HEK293 (cell line): ENCODE measurements at regions not wholly inside any gene's neighbourhood (a gene's known extent, or its start where the extent isn't known, plus 50 kb on each side); places are given as distances from the start of the nearest gene placed in this dataset.

Source experiments
- CTCF ChIA-PET: fragments of 350-600 bp; formaldehyde crosslinking; extraction: SDS; loops from one replicate; lab custom pipeline; 2021; ENCODE audit warnings: antibody characterized with exemption; lab: Yijun Ruan, JAX
- POLR2A ChIA-PET: fragments of 300-600 bp; formaldehyde crosslinking; extraction: SDS; loops from one replicate; lab custom pipeline; 2020; ENCODE audit warnings: antibody characterized with exemption, inconsistent platforms; lab: Yijun Ruan, JAX
- H3K27ac ChIP-seq: fragments of 200-500 bp; sonication (Bioruptor generic); 2 replicates; pipeline ENCODE4 v1.5.1; 2014; ENCODE audit warnings: low read depth, low read length, control low read depth, inconsistent platforms; ENCODE audit errors: extremely low read depth
- H3K36me3 ChIP-seq, 2 experiments: fragments of 200-500 bp in 1 of 2; sonication (Bioruptor generic) in 1 of 2; 1 replicate in 1 of 2; 2 replicates in 1 of 2; pipeline ENCODE4 v1.5.1; 2014 to 2017; ENCODE audit warnings: inconsistent platforms in 2 of 2, low read length in 2 of 2; ENCODE audit not compliant: control insufficient read depth in 2 of 2, insufficient read depth in 1 of 2
- H3K4me1 ChIP-seq: fragments of 200-500 bp; sonication (Bioruptor generic); 2 replicates; pipeline ENCODE4 v1.5.1; 2014; ENCODE audit warnings: mild to moderate bottlenecking, low read length, inconsistent platforms; ENCODE audit not compliant: control insufficient read depth, insufficient read depth
- H3K4me3 ChIP-seq: 2 replicates; pipeline ENCODE4 v1.5.1; 2011; ENCODE audit warnings: low read depth, mild to moderate bottlenecking, control low read depth, low read length, moderate library complexity
- H3K9me3 ChIP-seq: fragments of 200-500 bp; sonication (Bioruptor generic); 2 replicates; pipeline ENCODE4 v1.5.1; 2014; ENCODE audit warnings: low read depth, low read length, inconsistent platforms; ENCODE audit not compliant: control insufficient read depth, insufficient read depth
- ATF2 ChIP-seq: fragments of 450-650 bp; formaldehyde crosslinking; IDR thresholded peaks from 2 replicates; pipeline ENCODE4 v1.5.1; 2016; ENCODE audit warnings: missing biosample characterization, missing genetic modification characterization, low read depth
- TSHZ1 ChIP-seq: fragments of 450-650 bp; formaldehyde crosslinking; IDR thresholded peaks from 2 replicates; pipeline ENCODE4 v1.5.1; 2016; ENCODE audit warnings: missing biosample characterization, missing genetic modification characterization, borderline replicate concordance
- ZBTB17 ChIP-seq: fragments of 450-650 bp; formaldehyde crosslinking; IDR thresholded peaks from 2 replicates; pipeline ENCODE4 v1.5.1; 2016; ENCODE audit warnings: missing biosample characterization, missing genetic modification characterization
- ZIC2 ChIP-seq: fragments of 450-650 bp; formaldehyde crosslinking; IDR thresholded peaks from 2 replicates; pipeline ENCODE4 v1.5.1; 2016; ENCODE audit warnings: missing biosample characterization, missing genetic modification characterization
- ZNF112 ChIP-seq: fragments of 450-650 bp; formaldehyde crosslinking; IDR thresholded peaks from 2 replicates; pipeline ENCODE4 v1.5.0; 2017; ENCODE audit warnings: missing biosample characterization, missing genetic modification characterization
- ZNF138 ChIP-seq: fragments of 450-650 bp; formaldehyde crosslinking; IDR thresholded peaks from 2 replicates; pipeline ENCODE4 v1.5.1; 2016; ENCODE audit warnings: missing biosample characterization, missing genetic modification characterization, borderline replicate concordance
- ZNF18 ChIP-seq: fragments of 450-650 bp; formaldehyde crosslinking; IDR thresholded peaks from 2 replicates; pipeline ENCODE4 v1.5.1; 2016; ENCODE audit warnings: missing biosample characterization, missing genetic modification characterization
- ZNF2 ChIP-seq: fragments of 450-650 bp; formaldehyde crosslinking; IDR thresholded peaks from 2 replicates; pipeline ENCODE4 v1.5.1; 2016; ENCODE audit warnings: missing biosample characterization, missing genetic modification characterization
- ZNF571 ChIP-seq: fragments of 450-650 bp; formaldehyde crosslinking; IDR thresholded peaks from 2 replicates; pipeline ENCODE4 v1.5.0; 2017; ENCODE audit warnings: missing biosample characterization, missing genetic modification characterization
- ZNF585B ChIP-seq: fragments of 450-650 bp; formaldehyde crosslinking; IDR thresholded peaks from 2 replicates; pipeline ENCODE4 v1.5.1; 2016; ENCODE audit warnings: missing biosample characterization, missing genetic modification characterization
- ZNF654 ChIP-seq: fragments of 450-650 bp; formaldehyde crosslinking; IDR thresholded peaks from 2 replicates; pipeline ENCODE4 v1.5.1; 2016; ENCODE audit warnings: low read depth, missing biosample characterization, missing genetic modification characterization
- ZNF670 ChIP-seq: fragments of 450-650 bp; formaldehyde crosslinking; IDR thresholded peaks from 2 replicates; pipeline ENCODE4 v1.5.1; 2016; ENCODE audit warnings: missing biosample characterization, missing genetic modification characterization, low read depth
- TF ChIP-seq, protein P1 (sequence below): fragments of 450-650 bp; formaldehyde crosslinking; IDR thresholded peaks from 2 replicates; pipeline ENCODE4 v1.5.0; 2017; ENCODE audit warnings: missing biosample characterization, missing genetic modification characterization, borderline replicate concordance

DNA sequence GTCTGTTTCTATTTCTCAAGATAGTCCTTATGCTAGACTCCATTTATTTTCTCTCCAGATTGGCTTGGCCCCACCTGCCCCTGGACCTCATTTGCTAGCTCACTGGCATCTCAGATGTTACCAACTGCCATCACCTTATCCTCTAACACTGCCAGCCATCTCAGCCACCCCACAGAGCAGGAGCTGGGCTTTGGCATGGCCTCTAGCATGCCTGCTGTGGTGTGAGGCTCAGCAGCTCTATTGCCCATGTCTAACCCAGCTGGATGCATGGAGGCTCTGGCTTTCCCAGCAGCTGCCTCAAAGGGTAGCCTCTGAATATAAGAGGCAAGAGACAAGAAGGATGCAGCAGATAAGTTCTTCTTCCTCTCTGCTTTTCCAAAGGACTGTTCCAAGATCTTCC is 373.4 kb downstream of the TNS1 start:
- ChIA-PET POLR2A (no interaction called here), CTCF (interaction anchor here (0.6 kb wide), 1 partner anchor 468 kb away, joined by 3 read pairs; no protein-coding TSS in a partner anchor)
- Histone ChIP-seq H3K9me3 (no peaks in the 10 kb centered on the region), H3K4me3 (no peak overlapping the region), H3K4me1 (no peaks in the 10 kb centered on the region), H3K36me3 (no peaks in the 10 kb centered on the region), H3K27ac (no peak overlapping the region)
- TF ChIP-seq ZNF654 (no peak), ZNF585B (no peak), ZNF2 (tag by site-specific recombination) (no peak), ZIC2 (tag by site-specific recombination) (peak; percentile 81)

DNA sequence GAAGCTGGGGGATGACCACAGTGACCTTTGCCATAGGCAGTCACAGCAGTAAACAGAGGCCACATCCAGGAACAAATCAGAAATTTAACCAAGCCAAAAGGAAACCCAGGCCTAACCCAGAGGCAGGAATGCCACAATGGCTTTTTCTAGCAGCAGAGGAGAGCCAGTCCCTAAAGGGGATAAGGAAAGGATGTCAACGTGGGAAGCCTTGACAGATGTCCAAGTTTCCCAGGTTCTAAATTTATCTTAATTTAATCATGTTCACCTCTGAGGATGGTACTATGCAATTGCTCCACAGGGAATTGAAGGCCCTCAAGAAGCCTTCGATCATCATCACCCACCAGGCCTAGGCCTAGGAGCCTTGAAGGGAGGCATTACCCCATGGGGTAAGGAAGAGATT is 374.7 kb downstream of the TNS1 start:
- Histone ChIP-seq H3K4me3 (no peak overlapping the region), H3K27ac (no peak overlapping the region), H3K4me1 (no peaks in the 10 kb centered on the region), H3K9me3 (no peaks in the 10 kb centered on the region), H3K36me3 (no peaks in the 10 kb centered on the region)
- TF ChIP-seq ZNF571 (tag by site-specific recombination) (no peak), ZNF18 (tag by site-specific recombination) (no peak), ZNF585B (no peak), ZBTB17 (tag by site-specific recombination) (no peak), ZNF138 (tag by site-specific recombination) (no peak), ATF2 (tag by site-specific recombination) (no peak), TSHZ1 (tag by site-specific recombination) (no peak), ZNF112 (tag by site-specific recombination) (no peak)
- CTCF ChIA-PET: interaction anchor here (1.3 kb wide), 1 partner anchor 22 kb away, joined by 6 read pairs; no protein-coding TSS in a partner anchor
- POLR2A ChIA-PET: no interaction called here

GRCh38 chr2:217626926-217627325 is 375.9 kb downstream of the TNS1 start:
- CTCF ChIA-PET: interaction anchor here (0.7 kb wide), 1 partner anchor 18 kb away, joined by 3 read pairs; no protein-coding TSS in a partner anchor

More at GRCh38 chr2:217626926-217627325, 375.9 kb downstream of the TNS1 start:
- POLR2A ChIA-PET: no interaction called here
- H3K27ac ChIP-seq: no peak overlapping the region
- TF ChIP-seq ZNF670 (tag by site-specific recombination): no peak
- TF ChIP-seq, protein P1, sequence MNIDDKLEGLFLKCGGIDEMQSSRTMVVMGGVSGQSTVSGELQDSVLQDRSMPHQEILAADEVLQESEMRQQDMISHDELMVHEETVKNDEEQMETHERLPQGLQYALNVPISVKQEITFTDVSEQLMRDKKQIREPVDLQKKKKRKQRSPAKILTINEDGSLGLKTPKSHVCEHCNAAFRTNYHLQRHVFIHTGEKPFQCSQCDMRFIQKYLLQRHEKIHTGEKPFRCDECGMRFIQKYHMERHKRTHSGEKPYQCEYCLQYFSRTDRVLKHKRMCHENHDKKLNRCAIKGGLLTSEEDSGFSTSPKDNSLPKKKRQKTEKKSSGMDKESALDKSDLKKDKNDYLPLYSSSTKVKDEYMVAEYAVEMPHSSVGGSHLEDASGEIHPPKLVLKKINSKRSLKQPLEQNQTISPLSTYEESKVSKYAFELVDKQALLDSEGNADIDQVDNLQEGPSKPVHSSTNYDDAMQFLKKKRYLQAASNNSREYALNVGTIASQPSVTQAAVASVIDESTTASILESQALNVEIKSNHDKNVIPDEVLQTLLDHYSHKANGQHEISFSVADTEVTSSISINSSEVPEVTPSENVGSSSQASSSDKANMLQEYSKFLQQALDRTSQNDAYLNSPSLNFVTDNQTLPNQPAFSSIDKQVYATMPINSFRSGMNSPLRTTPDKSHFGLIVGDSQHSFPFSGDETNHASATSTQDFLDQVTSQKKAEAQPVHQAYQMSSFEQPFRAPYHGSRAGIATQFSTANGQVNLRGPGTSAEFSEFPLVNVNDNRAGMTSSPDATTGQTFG (tag by site-specific recombination): no peak
- H3K4me3 ChIP-seq: no peak overlapping the region
- H3K9me3 ChIP-seq: no peaks in the 10 kb centered on the region
- no peaks in the 10 kb centered on the region for H3K36me3 ChIP-seq
- 0 out of 2 replicates have a peak, but pooled peaks cover 1% of the 10 kb centered on the region for H3K4me1 ChIP-seq
